Left forelimb (tissue), 1 donor: ENCODE measurements at regions not wholly inside any gene's neighbourhood (a gene's known extent, or its start where the extent isn't known, plus 50 kb on each side); places are given as distances from the start of the nearest gene placed in this dataset.
A peak's percentile ranks its signal among the peaks of the same experiment; 100 is the strongest.
"Not testable (repeated sequence)": the region's sequence is repeated elsewhere in the genome, so short reads cannot be mapped to it uniquely, and the experiment has no call there.

Experiments
- DNase-seq: peaks from one replicate; pipeline ENCODE4 v3.0.0-alpha.2; 2018; ENCODE audit warnings: low spot score

DNA sequence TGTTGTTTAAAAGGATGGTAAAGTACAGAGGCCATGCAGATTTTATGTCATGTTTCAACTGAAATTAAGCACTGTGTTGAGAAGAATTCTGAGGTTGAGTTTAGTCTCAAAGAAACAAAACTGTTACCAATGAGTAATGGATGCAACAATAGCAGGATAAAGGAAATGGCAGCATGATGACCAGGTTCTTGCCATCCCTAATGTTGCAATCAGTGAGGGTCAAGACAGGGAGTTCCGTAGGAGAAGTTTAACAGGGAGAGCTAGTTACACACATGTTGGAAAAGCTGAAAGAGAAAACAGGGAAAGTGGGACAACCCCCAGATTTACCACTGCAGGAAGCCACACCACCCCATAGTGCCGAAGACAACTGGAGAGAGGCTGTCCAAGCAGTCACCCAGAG is 343.8 kb upstream of the EPHA4 start:
- DNase-seq, result no peak

- no peak for DNase-seq
These were observed 342.3 kb upstream of the EPHA4 start for GRCh38 chr2:221914334-221914880.

GRCh38 chr2:221911890-221912289 is 339.8 kb upstream of the EPHA4 start:
- no peak for DNase-seq

GRCh38 chr2:221911321-221911720 is 339.2 kb upstream of the EPHA4 start:
- DNase-seq, result no peak

- DNase-seq, result no peak
These were observed 336.4 kb upstream of the EPHA4 start for GRCh38 chr2:221908518-221908917.

DNA sequence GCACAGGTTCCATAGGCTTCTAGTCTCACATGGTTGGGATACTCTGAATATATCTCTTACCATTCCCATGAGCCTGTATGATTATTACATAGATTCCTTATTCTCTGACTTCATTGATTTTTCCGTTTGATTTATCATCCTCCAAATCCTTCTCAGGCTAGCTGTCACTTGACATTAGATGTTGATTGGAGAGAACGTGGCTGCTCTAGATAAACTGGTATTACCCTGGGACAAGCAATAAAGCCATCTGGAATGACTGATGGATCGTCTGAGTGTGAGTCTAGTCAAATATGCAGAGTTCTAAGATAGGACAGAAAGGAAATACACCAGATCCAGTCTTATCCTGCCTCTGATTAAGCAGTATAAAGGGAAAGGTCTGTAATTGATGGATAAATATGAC is 325.6 kb upstream of the EPHA4 start:
- DNase-seq, result no peak

DNA sequence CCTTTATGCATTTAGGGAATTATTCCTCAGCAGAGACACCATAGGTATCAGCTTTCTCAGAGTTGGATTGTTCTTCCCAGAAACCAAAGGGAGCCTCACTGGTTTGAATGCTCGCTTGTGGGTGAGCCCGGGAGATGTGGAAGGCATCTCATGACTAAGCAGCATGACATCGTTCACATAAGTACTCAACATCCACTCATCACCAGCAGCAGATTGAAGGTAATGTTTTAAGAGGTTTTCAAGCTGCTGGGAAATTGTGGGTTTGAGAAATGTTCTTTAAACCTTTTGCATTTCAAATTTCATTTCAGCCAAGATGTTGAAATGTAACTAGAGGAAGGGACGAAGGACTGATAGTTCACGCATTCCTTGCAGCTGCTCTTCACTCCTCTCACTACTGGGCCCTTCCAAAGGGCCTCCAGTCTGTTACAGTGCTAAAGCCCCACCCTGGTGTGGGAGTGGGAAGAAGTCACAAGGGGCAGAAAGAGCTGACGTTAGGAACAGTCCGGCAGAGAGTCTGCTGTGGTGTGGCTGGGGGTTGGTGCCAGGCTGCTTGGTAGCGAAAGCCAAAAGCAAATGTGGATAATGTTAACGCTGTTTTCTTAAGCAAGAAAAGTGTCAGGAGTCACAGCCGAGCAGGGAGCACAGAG is 324.5 kb upstream of the EPHA4 start:
- DNase-seq, result peak; percentile 64

DNA sequence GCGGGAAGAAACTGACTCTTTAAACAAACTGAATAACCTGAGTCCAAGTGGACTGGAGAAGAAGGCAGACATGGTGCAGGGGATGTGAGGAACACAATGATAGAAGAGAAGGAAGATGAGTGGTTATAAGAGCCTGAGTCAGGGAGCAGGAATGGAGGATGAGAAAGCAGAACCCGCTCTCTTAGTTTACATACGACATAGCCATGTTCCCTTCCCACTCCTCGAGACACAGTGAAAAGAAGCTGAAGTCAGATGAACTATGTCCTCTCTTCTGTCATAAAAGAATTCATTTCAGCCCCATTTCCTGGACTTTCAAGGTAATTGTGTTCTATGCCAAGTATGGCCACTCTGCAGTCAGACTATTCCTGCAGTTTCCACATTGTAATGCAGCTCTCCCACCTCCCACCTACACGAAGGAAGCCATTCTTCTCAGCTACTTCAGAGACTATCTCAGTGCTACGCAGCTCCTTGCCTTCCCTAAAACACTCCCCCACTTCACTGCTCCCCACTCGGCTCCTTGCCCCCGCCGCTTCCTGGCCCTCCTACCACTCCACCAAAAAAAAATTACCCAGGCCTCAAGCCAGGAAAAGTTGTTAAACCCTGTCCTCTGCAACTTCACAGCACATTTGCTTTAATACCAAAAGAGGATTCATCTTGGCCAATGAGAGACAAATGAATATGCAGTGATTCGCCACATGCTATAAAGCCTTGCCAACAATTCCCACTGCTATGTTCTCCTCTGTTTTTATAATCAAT is 323.4 kb upstream of the EPHA4 start:
- no peak for DNase-seq

DNA sequence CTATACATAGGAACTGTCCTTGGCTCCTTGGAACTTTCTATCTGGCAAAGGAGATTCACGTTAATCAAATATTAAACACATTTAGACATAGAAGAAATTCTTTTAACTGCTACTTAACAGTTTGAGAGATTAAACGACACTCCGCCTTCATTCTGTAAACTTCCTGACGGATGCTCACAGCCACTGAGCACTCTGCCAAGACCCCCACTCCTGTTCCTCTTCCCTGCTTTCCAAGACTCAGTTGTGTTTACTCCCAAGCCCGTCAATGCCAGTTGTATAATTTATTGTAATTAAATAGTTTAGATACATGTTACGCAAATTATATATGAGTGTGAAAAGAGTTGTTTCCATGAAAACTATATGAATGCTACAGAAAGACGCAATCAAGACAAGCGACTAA is 321.4 kb upstream of the EPHA4 start:
- no peak for DNase-seq

DNA sequence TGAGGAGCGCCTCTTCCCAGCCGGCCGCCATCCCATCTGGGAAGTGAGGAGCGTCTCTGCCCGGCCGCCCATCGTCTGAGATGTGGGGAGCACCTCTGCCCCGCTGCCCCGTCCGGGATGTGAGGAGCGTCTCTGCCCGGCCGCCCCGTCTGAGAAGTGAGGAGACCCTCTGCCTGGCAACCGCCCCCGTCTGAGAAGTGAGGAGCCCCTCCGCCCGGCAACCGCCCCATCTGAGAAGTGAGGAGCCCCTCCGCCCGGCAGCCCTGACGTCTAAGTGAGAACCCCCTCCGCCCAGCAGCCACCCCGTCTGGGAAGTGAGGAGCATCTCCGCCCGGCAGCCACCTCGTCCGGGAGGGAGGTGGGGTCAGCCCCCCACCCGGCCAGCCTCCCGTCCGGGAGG is 319.9 kb upstream of the EPHA4 start:
- DNase-seq, result not testable (repeated sequence)

DNA sequence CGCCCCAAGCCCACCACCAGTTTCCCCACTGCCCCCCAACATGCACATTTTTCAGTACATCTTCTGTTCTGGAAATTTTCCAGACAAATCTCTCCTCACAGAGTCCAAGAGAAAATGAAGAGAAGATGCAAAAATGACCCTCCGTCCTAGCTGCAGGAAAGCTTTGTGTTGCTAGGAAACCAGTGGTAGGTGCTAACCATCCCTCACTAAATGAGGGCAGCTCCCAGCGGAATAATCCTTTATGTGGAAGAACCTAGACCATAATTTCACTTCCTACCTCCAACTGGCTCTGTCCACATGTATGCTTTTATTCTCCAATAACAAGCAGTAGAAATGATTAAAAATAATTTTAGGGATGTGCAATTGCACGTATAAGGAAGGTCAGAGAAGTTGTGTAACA is 311.9 kb upstream of the EPHA4 start:
- no peak for DNase-seq

- no peak for DNase-seq
These were observed 303.9 kb upstream of the EPHA4 start for GRCh38 chr2:221876016-221876415.

DNA sequence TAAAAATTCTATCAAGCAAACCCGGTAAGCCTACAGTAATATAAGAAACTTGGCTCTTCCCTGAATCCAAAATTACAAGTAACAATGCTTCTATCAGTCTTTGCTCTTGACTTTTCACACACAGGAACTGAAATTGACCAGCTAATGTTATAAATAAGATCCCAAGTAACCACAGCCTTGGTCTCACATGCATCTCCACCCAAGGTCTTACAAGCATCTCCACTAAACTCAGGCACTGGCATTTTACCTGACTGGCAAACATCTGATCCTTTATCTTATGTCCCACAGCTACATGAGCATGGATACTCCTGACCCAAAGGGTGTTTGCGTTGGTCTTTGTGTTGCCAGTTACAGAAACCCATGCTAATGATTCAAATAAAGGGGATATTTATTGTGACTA is 302.3 kb upstream of the EPHA4 start:
- no peak for DNase-seq

GRCh38 chr2:221857719-221858118 is 285.6 kb upstream of the EPHA4 start:
- no peak for DNase-seq

- DNase-seq, result no peak
These were observed 281.2 kb upstream of the EPHA4 start for GRCh38 chr2:221853297-221853696.

GRCh38 chr2:221851531-221852045 is 279.5 kb upstream of the EPHA4 start:
- no peak for DNase-seq

DNA sequence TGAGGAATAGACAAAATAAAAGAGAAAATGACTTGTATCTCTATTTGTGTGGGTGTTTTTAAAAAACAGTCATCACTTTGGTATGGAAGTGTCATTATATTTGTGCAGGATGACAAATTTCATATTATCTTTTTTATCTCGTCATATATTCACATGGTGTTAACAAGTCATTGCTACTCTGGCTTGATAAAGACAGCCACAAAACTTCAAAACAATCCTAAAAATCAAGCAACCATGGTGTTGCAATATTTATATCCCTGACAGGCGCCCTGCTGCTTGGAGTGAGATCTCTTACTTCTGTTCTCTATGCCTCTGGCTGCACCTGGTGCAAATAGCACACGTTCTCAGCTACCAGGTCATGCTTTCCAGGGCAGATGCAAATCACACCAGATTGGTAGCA is 278.0 kb upstream of the EPHA4 start:
- DNase-seq, result no peak

DNA sequence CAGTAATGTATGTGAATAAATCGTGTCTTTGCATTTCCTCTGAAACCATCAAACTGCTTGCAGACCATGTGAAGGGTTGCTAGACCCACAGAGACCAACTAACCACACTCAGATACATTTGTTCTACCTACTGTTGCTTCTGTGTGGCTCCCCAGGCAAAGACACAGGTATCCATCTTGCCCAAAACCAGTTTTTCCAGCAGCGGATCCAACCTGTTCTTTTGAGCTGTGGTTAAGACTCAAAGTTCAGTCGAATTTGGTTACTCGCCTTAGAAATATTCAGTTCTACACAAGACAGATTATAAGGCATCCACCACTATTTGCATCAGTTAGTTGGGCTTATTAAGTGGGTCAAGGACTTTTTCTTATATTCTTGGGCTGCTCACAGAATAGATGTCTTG is 276.2 kb upstream of the EPHA4 start:
- no peak for DNase-seq

DNA sequence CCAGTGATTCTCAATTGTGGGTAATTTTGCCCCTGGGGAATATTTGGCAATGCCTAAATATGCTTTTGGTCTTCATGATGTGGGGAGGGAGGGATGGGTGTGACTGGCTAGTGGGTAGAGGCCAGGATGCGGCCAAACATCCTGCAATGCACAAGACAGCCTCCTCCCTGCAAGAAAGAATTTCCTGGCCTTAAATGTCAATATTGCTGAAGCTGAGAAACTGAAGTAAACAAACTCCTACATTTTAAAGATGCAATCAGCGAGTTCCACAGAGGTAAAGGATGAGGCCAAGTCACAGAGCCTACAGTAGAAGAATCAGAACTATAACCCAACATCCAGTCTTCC is 272.9 kb upstream of the EPHA4 start:
- no peak for DNase-seq

GRCh38 chr2:221844212-221845020 is 272.3 kb upstream of the EPHA4 start:
- no peak for DNase-seq

DNA sequence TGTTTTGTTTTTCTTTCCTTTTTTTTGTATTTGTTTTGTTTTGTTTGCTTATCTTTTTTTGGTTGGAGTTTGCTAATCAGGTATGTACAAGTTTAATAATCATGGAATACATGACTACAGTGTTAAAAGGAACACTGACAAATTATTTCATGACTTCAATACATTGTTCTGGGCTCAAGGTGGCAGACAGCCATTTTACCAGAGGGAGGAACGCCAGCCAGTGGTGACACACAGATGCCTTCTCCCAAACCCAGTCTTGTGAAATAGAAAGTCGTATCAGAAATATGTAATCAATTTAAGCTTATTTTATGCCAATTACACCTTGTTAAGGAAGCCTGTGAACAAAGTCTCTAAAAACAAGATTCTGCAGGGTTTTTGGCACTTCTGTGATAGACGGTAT is 264.0 kb upstream of the EPHA4 start:
- DNase-seq, result no peak

GRCh38 chr2:221833966-221834365 is 261.9 kb upstream of the EPHA4 start:
- DNase-seq, result no peak

DNA sequence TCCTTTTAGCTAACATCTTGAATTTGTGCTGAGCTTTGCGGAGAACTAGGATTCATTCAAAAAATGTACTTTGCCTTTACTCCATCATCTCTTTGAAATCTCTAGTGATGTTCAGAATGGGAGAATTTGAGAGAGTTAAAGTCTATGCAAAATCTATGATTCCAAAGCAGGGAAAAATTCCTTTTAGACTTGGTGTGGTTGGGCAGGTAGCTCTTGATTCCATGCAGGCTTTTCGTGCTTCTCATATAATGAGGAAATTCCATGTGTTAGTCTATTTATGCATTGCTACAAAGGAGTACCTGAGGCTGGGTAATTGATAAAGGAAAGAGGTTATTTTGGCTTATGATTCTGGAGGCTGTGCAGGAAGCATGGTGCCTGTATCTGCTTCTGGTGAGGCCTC is 258.9 kb upstream of the EPHA4 start:
- no peak for DNase-seq
